ENCODE measurements at regions not wholly inside any gene's neighbourhood (a gene's known extent, or its start where the extent isn't known, plus 50 kb on each side); places are given as distances from the start of the nearest gene placed in this dataset.
"Not testable (repeated sequence)": the region's sequence is repeated elsewhere in the genome, so short reads cannot be mapped to it uniquely, and the experiment has no call there.

GRCh38 chr10:64973391-64973790 lies 1452.2 kb downstream of the REEP3 start:
- no peak for DNase-seq

DNA sequence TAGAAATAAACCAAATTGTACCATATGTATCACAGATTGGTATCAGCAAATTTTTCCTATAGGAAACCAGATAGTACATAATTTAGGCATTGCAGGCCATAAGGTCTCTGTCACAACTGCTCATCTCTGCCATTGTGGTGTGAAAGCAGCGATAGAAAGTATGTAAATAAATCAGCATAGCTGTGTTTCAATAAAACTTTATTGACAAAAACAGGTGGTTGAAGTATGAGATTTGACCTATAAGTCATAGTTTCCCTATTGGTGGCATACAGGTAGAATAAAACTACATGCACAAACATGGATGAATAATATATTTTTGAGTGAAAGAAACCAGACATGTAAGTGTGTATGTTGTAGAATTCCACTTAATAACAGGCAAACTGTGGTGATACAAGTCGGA lies 1454.9 kb downstream of the REEP3 start:
- DNase-seq, result no peak

DNA sequence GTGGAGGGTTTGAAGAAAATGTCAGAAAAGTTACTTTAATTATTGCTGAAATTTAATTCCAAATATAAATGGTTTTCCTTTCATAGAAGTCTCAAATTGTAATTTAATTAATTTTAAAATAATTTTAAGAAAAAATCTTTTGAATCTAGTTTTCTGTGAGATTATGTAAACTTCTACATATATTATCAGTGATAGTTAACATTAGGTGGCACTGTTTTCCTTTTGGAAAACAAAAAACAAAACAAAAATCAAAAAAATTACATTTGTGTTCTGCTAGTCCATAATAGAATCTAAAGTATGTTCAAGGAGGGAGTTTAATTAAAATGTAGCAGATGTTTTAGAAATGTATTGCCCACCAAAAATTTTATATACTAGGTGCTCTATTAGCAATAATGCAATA lies 1456.7 kb downstream of the REEP3 start:
- DNase-seq, result no peak

GRCh38 chr10:64996886-64997285 lies 1475.7 kb downstream of the REEP3 start:
- DNase-seq, result no peak

DNA sequence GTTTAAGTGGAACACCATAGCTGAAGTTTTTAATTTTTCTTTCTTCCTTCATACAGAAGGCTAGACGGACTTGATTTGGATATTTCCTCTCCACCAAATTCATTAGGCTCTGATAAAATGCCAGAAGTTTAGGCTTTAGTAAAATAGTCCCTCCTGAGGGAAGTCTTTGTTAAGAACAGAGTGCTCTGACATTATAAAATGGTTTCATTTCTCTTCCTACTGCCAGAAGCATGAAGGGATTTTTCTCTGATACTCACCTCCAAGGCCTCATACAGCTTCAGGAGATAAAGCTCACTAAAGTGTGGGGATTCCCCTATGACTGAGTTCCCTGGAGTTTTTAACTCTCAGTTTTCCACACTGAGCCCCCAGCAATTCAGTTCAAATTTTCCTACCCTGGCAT lies 1489.6 kb downstream of the REEP3 start:
- no peak for DNase-seq

DNA sequence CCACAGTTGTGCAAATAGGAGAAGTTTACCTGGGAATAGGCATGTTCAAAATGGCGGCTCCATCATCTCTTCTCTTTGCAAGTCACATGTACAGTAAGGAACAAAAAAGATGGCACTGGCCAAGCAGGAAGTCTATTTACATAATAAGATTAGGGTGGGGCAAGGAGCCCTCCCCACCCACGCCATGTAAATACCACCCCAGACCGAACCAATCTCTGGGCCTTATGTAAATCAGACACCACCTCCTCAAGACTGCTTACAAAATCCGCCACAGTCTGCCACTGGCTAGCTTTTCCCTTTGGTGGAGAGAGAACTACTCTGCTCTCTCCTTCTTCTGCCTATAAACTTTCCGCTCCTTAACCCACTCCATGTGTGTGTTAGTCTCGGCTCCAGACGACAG lies 1496.3 kb downstream of the REEP3 start:
- DNase-seq, result no peak

- DNase-seq, result no peak
These were observed 1503.7 kb downstream of the REEP3 start for GRCh38 chr10:65024886-65025285.

- no peak for DNase-seq
These were observed 1509.1 kb downstream of the REEP3 start for GRCh38 chr10:65030263-65030662.

GRCh38 chr10:65032867-65033769 lies 1511.9 kb downstream of the REEP3 start:
- no peak for DNase-seq

DNA sequence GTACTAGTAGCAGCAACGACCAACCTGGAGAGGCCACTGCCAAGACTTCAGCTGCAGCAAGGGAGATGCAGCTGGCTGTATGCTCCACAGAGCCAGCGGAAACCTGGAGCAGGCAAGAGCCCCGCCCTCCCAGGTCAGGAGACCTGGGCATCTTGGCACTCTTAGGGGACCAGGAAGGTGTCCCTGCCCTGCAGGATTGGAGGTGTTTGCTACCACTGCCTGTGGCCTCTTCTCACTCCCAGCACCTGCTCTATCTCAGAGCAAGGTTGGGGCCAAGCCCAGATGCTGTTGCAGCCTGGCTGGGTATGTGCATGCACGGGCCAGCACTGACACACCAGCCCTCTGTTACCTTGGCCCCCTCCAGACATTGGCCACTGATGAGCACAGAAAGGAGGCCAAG lies 1512.8 kb downstream of the REEP3 start:
- no peak for DNase-seq

DNA sequence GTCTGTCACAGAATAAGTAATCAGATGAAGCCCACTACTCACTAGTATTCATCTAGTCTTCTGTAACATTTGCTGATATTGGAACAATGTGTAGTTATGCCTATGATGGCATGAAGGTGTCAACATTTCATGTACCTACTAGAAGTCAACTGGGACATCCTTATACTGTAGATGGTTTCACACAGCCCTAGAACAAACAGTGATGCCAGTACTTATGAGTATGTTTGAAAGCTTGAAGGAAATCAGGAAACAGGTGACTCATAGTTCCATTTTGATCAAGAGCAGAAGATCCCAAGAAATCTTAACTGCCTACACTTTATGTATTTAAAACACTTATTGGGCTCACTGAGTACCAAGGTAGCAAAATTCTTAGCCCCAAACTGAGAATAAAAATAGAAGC lies 1519.6 kb downstream of the REEP3 start:
- DNase-seq, result no peak

- DNase-seq, result no peak
These were observed 1520.1 kb downstream of the REEP3 start for GRCh38 chr10:65041307-65041706.

- no peak for DNase-seq
These were observed 1521.3 kb downstream of the REEP3 start for GRCh38 chr10:65042496-65042895.

DNA sequence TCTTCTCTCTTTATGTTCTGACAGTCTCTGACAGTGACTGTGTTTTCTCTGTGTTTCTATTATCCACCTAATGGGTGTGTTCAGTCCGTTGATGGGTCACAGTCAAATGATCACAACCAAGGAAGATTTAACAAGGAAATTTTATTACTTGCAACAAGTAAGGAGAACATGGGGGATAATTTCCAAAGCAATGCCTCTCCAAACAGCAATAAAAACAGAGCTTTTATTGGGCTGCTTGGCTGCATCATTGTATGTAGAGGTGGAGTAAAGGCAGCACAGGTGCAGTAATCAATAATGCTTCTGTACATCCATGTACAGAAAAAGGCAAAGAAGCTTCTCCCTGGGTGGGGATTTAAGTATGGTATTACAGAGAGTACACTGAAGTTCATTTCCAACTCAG lies 1525.6 kb downstream of the REEP3 start:
- no peak for DNase-seq

GRCh38 chr10:65052111-65052510 lies 1530.9 kb downstream of the REEP3 start:
- not testable (repeated sequence) for DNase-seq

DNA sequence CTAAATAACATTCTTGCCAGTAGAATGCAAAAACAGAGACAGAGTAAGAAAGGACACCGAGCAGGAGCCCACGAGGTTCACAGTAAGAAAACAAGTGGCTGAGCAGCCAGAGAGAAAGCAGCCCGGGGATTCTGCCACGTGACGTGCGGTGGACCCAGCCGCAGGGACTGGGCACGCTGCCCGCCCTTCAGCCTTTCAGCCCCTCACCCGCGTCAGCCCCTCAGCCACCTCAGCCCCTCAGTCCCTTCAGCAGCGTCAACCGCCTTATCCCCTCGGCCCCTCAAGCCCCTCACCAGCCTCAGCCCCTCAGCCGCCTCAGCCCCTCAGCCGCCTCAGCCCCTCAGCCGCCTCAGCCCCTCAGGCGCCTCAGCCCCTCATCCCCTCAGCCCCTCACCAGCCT lies 1532.2 kb downstream of the REEP3 start:
- not testable (repeated sequence) for DNase-seq

DNA sequence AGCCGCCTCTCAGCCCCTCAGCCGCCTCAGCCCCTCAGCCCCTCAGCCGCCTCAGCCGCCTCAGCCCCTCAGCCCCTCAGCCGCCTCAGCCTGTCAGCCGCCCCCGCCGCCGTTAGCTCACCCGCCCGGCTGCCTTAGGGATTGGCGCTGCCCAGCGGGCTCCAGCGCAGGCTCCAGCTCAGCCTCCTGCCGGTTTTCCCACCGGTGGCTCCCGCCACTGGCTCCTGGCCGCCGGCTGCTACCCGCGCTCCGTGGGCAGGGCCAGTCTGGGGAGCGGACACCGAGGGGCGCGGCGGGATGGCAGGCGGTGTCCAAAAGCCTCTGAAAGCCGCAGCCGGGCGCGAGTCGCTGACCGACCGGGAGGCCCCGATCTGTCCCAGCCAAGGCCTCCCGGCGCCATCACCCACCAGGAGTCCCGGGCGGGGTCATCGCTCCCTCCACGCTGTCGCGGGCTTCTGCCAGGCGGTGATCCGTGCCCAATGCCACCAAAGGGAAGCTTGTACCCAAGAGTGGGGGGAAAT lies 1532.7 kb downstream of the REEP3 start:
- DNase-seq, result not testable (repeated sequence)

DNA sequence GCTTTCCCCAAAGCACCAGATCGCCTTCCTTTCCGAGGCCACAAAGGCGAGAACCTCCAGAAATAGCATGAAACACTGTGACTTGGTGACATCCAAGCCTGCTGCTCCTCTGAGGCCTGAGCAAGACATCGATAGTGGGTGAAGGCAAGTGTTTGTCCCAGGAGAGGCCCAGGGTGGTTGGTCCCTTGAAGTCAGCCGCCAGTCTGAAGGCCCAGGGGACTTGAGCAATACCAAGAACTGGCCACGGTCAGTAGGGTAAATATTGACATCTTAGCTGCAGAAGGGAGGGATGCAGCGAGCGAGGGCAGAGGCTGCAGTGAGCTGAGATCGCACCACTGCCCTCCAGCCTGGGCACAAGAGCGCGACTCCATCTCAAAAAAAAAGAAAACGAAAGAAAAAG lies 1533.5 kb downstream of the REEP3 start:
- not testable (repeated sequence) for DNase-seq

DNA sequence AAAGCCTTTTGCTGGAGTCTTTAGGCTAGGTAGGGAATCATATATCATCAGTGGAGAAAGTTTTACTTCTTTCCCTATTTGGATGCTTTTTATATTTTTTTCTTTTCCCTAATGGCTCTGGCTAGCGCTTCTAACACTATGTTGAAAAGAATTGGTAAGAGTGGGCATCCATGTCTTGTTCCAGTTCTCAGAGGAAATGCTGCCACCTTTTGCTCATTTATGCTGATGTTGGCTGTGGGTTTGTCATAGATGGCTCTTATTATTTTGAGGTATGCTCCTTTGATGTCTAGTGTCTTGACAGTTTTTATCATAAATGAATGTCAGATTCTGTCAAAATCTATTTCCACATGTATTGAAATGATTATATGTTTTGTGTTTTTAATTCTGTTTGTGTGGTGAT lies 1544.1 kb downstream of the REEP3 start:
- no peak for DNase-seq

- DNase-seq, result no peak
These were observed 1562.0 kb downstream of the REEP3 start for GRCh38 chr10:65083222-65083621.

DNA sequence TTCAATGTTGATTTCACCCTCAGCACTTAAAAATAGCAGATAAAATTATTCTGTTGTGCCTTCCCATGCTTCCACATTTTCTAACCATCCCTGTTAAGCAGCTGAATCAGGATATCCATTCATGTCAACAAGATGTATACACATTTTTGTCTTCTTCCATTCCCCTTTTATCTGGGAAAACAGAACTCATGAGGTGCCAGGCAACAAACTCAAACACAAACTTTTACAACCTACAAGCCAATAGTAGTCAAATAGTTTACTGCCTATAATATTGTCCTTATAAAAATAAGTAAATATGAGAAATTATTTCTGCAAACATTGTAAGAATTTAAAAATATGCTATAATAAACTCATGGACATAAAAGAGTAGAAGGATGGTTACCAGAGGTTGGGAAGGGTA lies 1569.8 kb downstream of the REEP3 start:
- DNase-seq, result no peak

DNA sequence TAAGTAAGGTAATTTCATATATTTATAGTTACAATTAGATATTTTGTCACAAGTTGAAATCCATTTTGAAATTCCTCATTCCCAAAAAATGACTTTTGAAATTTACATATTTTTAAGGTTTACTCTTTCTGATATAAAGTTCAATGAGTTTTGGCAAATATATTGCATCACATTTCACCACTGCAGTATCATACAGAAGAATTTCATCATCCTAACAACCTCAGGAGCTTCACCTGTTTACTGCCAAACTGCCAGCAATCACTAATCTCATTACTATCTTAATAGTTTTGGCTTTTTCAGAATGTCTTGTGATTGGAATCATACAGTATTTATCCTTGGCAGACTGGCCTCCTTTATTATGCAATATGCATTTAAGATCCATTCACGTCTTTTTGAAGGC lies 1578.9 kb downstream of the REEP3 start:
- DNase-seq, result no peak

GRCh38 chr10:65100881-65101280 lies 1579.7 kb downstream of the REEP3 start:
- not testable (repeated sequence) for DNase-seq

DNA sequence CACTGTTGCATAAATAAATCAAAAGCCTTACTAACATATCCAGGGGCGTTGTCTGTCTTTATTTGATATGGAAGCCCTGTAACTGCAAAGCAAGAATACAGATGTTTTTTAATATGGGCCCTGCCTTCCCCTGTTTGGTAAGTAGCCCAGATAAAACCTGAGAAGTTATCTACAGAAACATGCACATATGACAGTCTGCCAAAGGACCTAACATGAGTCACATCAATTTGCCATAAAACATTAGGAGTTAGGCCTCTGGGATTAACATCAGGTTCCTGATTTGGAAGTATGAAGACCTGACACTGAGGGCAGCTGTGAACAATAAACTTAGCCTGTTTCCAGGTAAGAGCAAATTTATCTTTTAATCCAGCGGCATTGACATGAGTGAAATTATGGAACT lies 1588.8 kb downstream of the REEP3 start:
- no peak for DNase-seq

DNA sequence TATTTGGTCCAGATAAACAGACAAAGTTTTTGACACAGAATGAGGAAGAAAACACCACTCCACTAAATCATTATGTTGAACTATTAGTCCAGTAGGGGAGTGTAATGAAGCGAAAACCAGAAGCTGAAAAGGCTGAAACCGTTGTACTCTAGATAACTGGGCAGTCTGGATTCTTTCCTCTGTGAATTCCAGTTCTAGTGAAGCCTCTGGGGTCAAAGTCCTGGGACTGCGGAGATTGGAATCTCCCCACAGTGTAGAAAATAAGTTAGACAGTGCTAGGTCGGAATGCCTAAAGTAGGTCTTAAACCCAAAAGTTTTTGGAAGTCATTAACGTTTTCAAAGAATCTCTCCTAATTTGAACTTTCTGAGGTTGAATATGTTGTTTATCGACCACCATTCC lies 1589.9 kb downstream of the REEP3 start:
- not testable (repeated sequence) for DNase-seq

Measured in CD4-positive, alpha-beta T cell treated with Interleukin-10 for 1 hour (primary cell).